DMS53 (cell line): ENCODE measurements at regions not wholly inside any gene's neighbourhood (a gene's known extent, or its start where the extent isn't known, plus 50 kb on each side); places are given as distances from the start of the nearest gene placed in this dataset.
"Not testable (repeated sequence)": the region's sequence is repeated elsewhere in the genome, so short reads cannot be mapped to it uniquely, and the experiment has no call there.

Source experiments
- DNase-seq: peaks from one replicate; lab custom pipeline; 2025; lab: John Stamatoyannopoulos, UW

DNA sequence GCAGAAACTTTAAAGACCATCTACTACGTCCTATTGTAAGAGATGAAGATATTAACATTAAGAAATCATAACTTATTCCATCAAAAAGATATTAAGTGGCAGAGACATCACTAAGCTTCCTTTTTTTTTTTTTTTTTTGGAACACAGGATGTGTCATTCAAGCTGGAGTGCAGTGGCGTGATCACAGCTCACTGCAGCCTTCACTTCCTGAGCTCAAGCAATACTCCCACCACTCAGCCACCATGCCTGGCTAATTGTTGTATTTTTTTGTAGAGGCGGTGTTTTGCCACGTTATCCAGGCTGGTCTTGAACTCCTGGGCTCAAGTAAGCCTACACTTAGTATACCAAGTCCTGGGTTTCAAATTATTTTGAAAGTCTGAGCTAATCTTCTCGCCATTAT, 169.7 kb upstream of the KCTD7 start:
- DNase-seq, result peak; percentile 69

GRCh38 chr7:66459783-66460413, 168.8 kb upstream of the KCTD7 start:
- DNase-seq, result not testable (repeated sequence)

DNA sequence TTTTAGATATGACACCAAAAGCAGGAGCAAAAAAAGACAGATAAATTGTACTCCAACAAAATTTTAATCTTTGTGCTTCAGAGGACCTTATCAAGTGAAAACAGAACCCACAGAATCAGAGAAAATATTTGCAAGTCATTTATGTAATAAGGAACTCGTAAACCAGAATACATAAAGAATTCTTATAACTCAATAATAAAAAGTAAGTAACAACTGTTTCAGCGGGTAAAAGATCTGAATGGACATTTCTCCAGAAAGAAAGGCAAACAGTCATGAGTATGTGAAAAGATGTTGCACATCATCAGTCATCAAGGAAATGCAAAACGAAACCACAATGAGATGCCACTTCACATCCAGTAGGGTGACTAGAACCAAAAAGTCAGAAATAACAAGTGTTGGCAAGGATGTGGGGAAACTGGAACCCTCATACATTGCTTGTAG, 167.7 kb upstream of the KCTD7 start:
- peak; percentile 10 for DNase-seq

- DNase-seq, result not testable (repeated sequence)
Measured at GRCh38 chr7:66461397-66461796, 167.3 kb upstream of the KCTD7 start.

DNA sequence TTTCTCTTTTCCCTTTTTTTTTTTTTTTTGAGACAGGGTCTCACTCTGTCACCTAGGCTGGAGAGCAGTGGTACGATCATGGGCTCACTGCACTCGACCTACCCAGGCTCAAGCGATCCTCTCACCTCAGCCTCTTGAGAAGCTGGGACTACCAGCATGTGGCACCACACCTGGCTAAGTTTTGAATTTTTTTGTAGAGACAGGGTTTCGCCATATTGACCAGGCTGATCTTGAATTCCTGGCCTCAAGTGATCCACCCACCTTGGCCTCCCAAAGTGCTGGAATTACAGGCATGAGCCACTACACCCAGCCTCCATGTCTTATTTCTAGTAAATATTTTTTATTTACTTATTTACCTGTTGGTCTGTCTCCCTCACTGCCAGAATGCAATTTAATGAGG, 165.8 kb upstream of the KCTD7 start:
- DNase-seq, result not testable (repeated sequence)

GRCh38 chr7:66464059-66464458, 164.6 kb upstream of the KCTD7 start:
- no peak for DNase-seq

- DNase-seq, result no peak
Measured at GRCh38 chr7:66466081-66466600, 162.5 kb upstream of the KCTD7 start.

DNA sequence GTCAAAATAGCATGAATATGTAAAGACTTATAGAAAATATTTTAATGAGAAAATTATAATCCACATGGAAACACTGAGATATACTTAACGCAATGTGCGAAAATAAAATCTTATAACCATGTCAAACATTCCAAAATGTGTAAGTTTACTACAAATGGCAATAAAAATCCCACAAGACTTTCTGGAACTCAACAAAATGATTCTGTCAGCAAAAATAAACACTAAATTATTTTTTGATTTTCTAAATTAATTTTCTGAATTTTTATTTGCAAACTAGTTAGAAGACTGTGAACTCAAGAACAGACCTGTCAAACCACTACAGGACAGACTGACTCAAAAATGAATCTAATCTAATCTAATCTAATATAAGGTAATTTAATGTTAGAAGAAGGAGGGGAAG, 160.8 kb upstream of the KCTD7 start:
- DNase-seq, result no peak

- DNase-seq, result not testable (repeated sequence)
Measured at GRCh38 chr7:66473064-66473463, 155.6 kb upstream of the KCTD7 start.

DNA sequence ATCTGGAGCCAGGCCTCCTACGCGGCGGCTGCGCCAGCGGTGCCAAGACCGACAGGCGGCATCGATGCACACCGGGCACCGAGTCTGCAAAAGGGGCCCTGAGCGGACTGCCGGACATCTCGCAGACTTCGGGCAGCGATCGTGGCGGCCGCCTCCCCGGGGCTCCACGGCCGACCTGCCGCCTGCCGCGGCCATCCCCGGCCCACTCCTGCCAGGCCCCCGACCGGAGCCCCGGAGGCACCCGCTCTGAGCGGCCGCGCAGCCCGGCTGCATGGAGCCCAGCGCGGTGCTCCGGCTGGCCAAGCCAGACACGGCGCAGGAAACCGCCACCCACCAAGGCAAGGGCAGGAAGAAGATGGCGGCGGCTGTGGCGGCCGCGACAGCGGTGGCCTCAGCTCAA, 154.2 kb upstream of the KCTD7 start:
- no peak for DNase-seq

DNA sequence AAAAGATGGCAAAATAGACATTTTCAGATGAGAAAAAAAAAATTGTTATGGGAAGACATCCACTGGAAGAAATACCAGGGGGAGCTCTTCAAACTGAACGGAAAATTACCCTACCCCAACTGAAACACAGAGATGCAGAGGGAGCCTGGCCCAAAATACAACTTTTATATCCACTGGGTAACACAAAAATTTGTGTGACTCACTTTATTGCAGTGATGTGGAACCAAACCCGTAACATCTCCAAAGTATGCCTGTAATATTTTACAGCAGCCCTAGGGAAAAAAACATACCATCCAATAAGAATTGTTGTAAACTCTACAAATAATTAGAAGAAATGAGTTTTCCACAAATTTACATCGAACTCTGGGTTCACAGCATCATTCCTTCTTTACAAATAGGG, 152.6 kb upstream of the KCTD7 start:
- not testable (repeated sequence) for DNase-seq

- not testable (repeated sequence) for DNase-seq
Measured at GRCh38 chr7:66477822-66478397, 150.8 kb upstream of the KCTD7 start.

DNA sequence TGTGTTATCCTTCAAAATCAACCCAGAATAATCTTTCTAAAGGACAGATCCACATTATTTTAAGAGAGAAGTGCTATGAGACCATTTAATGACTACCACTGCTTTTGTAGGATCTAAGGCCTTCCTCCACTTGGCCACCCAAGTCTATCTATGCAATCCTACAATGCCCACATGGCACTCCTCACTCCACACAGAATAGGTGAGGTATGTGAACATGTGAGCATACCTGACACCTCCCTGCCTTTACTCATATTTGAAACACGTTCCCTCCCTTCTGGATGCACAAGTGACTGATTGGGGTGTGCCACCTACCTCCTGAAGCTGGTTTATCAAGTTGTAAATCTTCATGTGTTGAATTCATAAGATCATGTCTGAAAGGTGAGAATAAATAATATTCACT, 147.5 kb upstream of the KCTD7 start:
- not testable (repeated sequence) for DNase-seq

- DNase-seq, result not testable (repeated sequence)
Measured at GRCh38 chr7:66489065-66489464, 139.6 kb upstream of the KCTD7 start.

GRCh38 chr7:66489741-66490140, 138.9 kb upstream of the KCTD7 start:
- DNase-seq, result peak; percentile 32

- peak; percentile 84 for DNase-seq
Measured at GRCh38 chr7:66490979-66491378, 137.7 kb upstream of the KCTD7 start.

- not testable (repeated sequence) for DNase-seq
Measured at GRCh38 chr7:66492405-66492804, 136.3 kb upstream of the KCTD7 start.

GRCh38 chr7:66493235-66494205, 135.2 kb upstream of the KCTD7 start:
- peak; percentile 100 for DNase-seq

- no peak for DNase-seq
Measured at GRCh38 chr7:66497346-66497745, 131.3 kb upstream of the KCTD7 start.

DNA sequence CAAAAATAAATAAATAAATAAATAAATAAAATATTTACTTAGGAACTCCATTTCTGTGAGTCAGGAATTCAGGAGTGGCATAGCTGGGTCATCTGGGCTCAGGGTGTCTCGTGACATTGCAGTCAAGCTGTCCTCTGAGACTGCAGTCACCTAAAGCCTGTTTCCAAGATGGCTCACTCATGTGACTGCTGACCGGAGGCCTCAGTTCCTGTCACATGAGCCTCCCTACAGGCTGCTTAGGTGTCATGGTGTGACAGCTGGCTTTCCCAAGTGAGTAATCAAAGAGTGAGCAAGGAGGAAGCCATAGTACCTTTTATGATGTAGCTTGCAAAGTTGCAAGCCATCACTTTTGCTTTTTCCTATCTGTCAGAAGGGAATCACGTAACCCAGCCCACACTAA, 128.6 kb upstream of the KCTD7 start:
- peak; percentile 81 for DNase-seq

GRCh38 chr7:66502230-66503035, 126.2 kb upstream of the KCTD7 start:
- peak; percentile 33 for DNase-seq

GRCh38 chr7:66503036-66503370, 125.7 kb upstream of the KCTD7 start:
- no peak for DNase-seq
